ENCODE measurements at regions not wholly inside any gene's neighbourhood (a gene's known extent, or its start where the extent isn't known, plus 50 kb on each side); places are given as distances from the start of the nearest gene placed in this dataset.

- DNase-seq (ENCODE audit: low read depth, low spot score) = no peak
Observed at GRCh38 chr21:37967036-37967435, 50.8 kb upstream of the KCNJ6 start.

DNA sequence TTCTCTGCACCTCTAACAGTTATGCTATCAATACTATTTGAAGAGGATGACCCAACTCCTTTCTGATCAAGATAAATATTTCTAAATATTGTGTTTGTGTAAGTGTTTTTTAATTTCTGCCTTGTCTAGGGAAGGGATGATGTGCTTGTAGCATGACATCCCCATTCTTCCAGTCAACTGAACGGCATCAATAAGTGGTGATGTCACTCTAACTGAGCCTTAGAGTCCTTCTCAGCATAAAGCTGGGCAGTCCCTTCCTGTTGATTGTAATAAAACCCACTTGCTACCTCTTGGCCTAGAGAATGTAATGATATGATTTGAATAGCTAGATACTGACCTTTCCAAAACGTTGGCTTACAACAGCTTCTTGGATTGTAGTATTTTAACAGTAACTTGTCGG is 52.5 kb upstream of the KCNJ6 start:
- no peak for DNase-seq (ENCODE audit: low read depth, low spot score)

DNA sequence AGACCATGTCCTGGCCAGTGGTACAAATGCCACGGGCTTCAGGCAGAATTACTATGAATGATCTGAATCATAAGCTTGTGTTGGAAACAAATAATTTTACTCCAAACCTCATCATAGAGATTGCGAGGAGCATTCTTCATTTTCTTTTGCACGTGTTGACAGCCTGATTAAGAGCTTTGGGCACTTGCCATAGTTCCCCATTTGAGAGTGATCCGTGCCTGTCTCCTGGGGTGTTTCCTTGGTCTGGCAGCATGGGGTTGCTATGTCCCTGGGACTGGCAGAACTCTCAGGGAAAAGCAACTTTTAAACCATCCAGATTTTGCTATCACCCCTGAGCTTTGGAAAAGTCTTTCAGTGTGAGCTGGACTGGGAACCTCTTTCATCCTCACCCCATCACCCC is 54.3 kb upstream of the KCNJ6 start:
- no peak for DNase-seq (ENCODE audit: low read depth, low spot score)

DNA sequence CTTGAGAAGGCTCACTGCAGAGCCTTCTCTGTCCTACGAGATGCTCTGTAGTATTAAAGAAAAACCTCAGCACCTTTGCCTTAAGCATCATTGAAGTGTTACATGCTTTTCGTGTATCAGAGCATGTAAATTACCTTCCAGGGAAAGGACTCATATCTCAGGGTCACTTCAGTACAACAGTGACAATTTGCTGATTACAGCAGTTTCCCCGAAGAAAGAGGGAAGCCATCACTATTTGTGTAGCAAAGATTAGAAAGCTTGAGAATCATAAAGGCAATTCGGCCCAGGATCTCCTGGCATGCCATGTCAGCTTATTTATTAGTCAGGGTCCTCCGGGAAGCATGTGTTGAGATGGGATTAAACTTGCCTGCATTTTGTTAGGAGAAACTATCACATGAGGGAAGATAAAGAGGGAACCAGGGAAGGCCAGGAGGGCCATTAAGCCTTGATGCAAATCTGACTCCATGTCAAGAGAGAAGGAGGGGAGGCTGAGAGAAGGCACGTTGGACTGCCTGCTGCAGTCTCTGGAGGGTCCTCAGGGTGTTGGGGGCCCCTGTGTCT is 55.2 kb upstream of the KCNJ6 start:
- no peak for DNase-seq (ENCODE audit: low read depth, low spot score)

- no peak for DNase-seq (ENCODE audit: low read depth, low spot score)
Observed at GRCh38 chr21:37974081-37974480, 57.8 kb upstream of the KCNJ6 start.

- no peak for DNase-seq (ENCODE audit: low read depth, low spot score)
Observed at GRCh38 chr21:37982496-37983318, 66.5 kb upstream of the KCNJ6 start.

DNA sequence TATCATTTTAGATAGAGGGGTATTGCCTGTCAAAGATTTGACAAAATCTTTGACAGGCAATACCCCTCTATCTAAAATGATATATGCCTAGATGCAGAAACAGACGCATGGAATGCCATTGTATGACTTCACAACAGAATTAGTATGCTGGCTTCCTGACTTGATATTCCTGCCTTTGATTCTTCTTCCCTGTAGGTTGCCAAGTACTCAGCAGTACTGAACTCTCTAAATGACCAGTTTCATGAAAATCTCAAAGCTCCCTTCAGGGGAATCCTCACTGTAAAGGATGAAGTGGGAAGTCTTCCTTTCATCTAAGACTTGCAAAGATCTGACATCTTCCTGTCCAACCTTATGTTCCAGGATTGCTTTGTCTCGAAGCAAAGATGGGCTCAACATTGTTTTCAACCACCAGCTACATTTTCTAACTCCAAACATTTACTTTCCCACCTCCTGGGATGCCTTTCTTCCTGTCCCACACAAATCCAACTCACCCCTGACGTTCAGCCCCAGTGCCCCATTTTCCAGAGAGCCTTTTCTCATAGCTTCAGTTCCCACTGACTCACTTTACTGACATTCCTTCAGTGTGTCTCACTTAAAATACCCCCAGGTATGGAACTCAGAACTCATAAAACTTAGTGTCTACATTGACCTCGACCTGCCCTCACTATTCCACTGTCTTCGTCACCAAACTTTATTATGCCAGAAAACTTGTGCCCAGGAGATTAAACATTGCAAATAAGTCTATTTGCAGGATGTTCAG is 67.3 kb upstream of the KCNJ6 start:
- no peak for DNase-seq (ENCODE audit: low read depth, low spot score)

DNA sequence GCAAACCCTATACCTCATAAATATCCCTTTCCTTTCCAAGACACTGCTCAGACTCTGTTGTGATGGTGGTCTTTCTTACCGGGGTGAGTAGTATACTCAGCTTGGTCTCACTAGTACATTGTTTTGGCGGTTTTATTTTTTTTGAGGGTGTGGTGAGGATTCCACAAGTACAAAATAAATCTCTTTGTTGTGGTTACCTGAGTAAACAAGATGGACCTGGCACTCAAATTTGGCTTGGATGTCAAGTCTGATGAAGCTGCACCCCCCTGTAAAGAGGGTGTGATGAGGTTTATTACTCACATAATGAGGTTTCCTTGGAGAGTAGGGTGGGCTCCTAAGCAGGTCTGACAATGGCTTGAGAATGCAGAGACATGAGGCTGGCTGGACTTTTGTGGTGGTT is 68.2 kb upstream of the KCNJ6 start:
- DNase-seq (ENCODE audit: low read depth, low spot score) = no peak

GRCh38 chr21:37986000-37986399 is 69.7 kb upstream of the KCNJ6 start:
- DNase-seq (ENCODE audit: low read depth, low spot score) = no peak

GRCh38 chr21:37986751-37987399 is 70.6 kb upstream of the KCNJ6 start:
- no peak for DNase-seq (ENCODE audit: low read depth, low spot score)

DNA sequence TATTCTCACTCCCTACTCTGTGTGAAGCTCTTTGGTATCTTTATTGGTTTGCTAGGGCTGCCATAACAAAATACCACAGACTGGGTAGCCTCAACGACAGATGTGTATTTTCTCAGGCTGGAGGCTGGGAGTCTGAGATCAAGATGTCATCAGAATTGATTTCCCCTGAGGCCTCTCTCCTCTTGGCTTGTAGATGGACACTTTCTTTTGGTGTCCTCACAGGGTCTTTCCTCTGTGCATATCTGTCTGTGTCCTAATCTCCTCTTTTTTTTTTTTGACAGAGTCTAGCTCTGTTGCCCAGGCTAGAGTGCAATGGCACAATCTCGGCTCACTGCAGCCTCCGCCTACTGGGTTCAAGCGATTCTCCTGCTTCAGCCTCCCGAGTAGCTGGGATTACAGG is 71.4 kb upstream of the KCNJ6 start:
- DNase-seq (ENCODE audit: low read depth, low spot score) = no peak

DNA sequence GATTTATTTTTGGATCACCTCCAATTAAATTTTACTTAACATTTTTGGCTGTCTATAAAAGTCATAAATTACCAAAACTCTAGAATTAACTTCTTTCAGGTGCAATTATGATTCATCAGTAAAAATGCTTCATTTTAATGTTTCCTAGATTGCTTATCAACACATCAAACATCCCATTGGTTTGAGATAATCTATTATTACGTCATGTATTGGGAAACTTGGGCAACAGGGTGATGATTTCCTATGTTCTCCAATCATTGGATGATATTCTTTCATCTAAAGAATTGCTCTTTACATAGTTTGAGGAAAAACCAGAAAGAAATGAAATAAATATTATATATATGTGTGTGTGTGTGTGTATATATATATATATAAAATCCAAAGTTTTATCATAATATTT is 76.8 kb upstream of the KCNJ6 start:
- DNase-seq (ENCODE audit: low read depth, low spot score) = no peak

- DNase-seq (ENCODE audit: low read depth, low spot score) = no peak
Observed at GRCh38 chr21:37994211-37994610, 78.0 kb upstream of the KCNJ6 start.

- DNase-seq (ENCODE audit: low read depth, low spot score) = no peak
Observed at GRCh38 chr21:38012672-38013071, 96.4 kb upstream of the KCNJ6 start.

- no peak for DNase-seq (ENCODE audit: low read depth, low spot score)
Observed at GRCh38 chr21:38013741-38014140, 97.5 kb upstream of the KCNJ6 start.

GRCh38 chr21:38014298-38014697 is 98.0 kb upstream of the KCNJ6 start:
- no peak for DNase-seq (ENCODE audit: low read depth, low spot score)

DNA sequence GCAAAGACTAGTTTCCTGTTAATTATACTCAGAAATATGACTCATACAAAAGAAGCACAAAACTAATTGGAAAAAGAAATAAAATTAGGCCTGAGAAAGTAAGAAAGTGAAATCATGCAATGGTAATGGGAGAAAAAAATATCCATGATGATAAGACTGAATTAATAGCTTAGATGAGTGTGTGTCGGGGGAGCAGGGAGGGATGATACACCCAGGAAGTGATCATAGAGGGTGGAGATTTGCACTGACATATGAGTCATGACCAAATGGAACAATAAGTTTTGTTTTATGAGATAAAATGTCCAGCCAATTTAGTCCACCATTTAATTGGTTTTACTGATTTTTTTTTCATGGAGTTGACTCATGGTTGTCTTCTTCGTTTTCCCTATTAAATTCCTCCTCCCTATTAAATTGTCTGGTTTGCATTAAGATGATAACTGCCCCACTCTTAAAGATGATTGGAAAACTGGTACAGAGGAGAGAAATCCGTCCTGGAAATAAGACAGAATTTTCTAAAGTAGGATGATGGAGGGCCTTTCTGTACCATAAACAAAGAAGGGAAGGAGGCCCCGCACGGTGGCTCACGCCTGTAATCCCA is 111.7 kb upstream of the KCNJ6 start:
- no peak for DNase-seq (ENCODE audit: low read depth, low spot score)

GRCh38 chr21:38032082-38032801 is 116.0 kb upstream of the KCNJ6 start:
- no peak for DNase-seq (ENCODE audit: low read depth, low spot score)

GRCh38 chr21:38036016-38036415 is 119.8 kb upstream of the KCNJ6 start:
- DNase-seq (ENCODE audit: low read depth, low spot score) = no peak

DNA sequence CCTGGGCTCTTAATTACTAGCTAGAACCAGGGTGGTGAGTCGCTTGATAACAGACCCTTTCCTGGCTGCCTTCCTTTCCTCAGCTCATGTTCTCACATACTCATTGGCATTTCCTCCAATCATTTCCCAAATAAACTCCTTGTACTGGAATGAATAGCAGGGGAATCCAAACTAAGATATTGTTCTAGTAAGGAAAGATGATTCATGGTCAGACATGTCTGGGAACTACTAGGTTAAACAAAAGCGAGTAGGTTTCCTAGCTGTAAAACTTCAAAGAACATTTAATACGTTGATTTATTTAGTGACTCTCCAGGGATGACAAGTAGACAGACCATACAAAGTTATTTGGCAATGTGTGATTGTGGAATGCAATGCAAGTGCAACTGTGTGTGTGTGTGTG is 121.2 kb upstream of the KCNJ6 start:
- DNase-seq (ENCODE audit: low read depth, low spot score) = no peak

DNA sequence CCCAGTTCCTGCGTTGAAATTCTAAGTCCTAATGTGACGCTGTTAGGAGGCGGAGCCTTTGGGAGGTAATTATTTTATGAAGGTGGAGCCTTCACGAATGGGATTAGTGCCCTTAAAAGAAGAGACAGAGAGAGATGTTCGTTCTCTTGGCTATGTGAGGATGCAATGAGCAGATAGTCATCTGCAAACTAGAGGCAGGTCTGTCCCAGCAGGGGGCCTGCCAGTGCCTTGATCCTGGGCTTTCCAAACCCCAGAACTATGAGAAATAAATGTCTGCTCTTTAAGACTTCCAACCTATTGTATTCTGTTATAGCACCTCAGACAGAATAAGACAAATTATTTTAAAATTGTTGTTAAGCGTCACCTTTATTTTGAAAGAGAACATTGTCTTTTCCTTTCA is 123.1 kb upstream of the KCNJ6 start:
- no peak for DNase-seq (ENCODE audit: low read depth, low spot score)

Data from smooth muscle cell of the brain vasculature (primary cell).